ENCODE measurements at regions not wholly inside any gene's neighbourhood (a gene's known extent, or its start where the extent isn't known, plus 50 kb on each side); places are given as distances from the start of the nearest gene placed in this dataset.

DNA sequence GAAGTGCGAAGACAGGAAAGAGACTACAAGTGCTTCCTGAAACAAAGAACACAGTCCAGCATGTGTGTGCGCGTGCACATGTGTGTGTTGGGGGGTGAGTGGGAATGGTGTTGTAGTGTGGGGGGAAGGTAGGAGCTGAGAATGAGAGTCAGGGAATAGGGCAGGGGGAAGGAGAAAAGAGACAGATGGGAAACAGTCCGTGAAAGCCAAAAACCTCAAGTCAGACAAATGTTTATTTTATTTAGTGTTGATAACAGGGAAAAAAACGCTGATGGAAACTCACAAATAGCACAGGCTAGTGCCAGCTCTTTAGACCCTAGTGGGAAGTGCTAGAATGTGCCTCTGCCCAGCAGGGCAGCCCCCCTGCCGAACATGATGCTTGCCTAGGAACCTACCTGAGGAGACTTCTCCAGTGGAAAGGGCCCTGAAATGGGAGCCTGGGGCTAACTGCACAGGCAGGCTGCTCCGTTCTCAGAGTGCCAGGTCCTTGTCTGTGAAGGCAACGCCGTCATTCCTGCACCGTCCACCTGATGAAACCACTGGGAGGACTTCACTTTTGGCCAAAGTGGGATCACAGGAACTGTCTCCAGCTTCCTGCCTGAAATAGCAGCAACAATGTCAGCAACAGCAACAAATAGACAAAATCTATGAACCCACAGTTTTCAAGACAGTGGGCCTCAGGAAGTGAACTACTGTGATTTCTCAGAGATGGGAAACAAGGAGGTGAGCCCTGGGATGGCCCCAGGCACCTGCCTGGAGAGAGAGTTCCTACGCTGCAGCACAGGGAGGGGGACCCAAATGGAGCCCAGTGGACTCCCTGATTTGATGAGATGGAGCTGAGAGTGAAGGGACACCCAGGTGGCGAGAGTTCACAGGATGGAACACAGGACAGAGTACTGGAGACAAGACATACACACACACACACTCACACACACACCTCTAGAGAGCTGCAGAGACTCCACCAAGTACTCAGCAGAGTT, 379.7 kb downstream of the RPS24 start:
- TF ChIP-seq, protein P1, sequence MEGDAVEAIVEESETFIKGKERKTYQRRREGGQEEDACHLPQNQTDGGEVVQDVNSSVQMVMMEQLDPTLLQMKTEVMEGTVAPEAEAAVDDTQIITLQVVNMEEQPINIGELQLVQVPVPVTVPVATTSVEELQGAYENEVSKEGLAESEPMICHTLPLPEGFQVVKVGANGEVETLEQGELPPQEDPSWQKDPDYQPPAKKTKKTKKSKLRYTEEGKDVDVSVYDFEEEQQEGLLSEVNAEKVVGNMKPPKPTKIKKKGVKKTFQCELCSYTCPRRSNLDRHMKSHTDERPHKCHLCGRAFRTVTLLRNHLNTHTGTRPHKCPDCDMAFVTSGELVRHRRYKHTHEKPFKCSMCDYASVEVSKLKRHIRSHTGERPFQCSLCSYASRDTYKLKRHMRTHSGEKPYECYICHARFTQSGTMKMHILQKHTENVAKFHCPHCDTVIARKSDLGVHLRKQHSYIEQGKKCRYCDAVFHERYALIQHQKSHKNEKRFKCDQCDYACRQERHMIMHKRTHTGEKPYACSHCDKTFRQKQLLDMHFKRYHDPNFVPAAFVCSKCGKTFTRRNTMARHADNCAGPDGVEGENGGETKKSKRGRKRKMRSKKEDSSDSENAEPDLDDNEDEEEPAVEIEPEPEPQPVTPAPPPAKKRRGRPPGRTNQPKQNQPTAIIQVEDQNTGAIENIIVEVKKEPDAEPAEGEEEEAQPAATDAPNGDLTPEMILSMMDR (IDR thresholded peaks at IDR 0.05): no peak
- no peak for TF ChIP-seq POLR2A (IDR thresholded peaks at IDR 0.05)

All from tibial nerve (tissue), 3 donors.